Retina (tissue), 1 donor: ENCODE measurements at regions not wholly inside any gene's neighbourhood (a gene's known extent, or its start where the extent isn't known, plus 50 kb on each side); places are given as distances from the start of the nearest gene placed in this dataset.
"Not testable (repeated sequence)": the region's sequence is repeated elsewhere in the genome, so short reads cannot be mapped to it uniquely, and the experiment has no call there.

Source experiments
- DNase-seq: peaks from one replicate; pipeline ENCODE4 v3.0.0-alpha.2; 2016

DNA sequence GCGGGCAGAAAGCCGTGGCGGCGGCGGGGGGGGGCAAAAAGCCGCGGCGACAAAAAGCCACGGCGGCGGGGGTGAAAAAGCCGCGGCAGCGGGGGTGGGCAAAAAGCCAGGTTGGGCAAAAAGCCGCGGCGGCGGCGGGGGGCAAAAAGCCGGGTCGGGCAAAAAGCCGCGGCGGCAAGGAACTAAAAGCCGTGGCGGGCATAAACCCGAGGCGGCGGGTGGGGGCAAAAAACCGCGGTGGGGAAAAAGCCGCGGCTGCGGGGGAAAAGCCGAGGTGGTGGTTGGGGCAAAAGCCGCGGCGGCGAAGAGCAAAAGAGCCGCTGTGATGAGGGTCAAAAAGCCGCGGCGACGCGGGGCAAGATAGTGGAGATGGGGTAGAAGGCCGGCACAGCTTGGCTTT, 1834.2 kb downstream of the FOXD4L5 start:
- not testable (repeated sequence) for DNase-seq

GRCh38 chr9:63425123-63425522, 1859.9 kb downstream of the FOXD4L5 start:
- not testable (repeated sequence) for DNase-seq

DNA sequence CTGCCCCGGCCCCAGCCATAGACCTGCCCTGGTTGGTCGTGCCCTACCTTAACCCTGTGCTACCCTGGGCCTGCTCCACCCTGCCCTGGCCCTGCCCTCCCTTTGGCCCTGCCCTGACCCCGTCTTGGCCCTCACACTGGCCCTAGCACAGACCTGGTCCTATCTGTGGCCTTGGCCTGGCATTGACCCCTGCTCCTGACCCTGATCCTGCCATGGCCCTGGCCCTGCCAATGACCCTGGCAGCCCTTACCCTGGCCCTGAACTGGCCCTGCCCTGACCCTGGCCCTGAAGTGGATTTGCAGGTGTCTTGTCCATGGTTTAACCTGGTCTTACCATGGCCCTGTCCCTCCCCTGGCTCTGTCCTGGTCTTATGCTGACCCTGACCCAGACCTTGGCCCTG, 1894.1 kb downstream of the FOXD4L5 start:
- DNase-seq, result not testable (repeated sequence)

GRCh38 chr9:63385479-63385878, 1899.5 kb downstream of the FOXD4L5 start:
- not testable (repeated sequence) for DNase-seq

GRCh38 chr9:63379864-63380263, 1905.1 kb downstream of the FOXD4L5 start:
- not testable (repeated sequence) for DNase-seq

DNA sequence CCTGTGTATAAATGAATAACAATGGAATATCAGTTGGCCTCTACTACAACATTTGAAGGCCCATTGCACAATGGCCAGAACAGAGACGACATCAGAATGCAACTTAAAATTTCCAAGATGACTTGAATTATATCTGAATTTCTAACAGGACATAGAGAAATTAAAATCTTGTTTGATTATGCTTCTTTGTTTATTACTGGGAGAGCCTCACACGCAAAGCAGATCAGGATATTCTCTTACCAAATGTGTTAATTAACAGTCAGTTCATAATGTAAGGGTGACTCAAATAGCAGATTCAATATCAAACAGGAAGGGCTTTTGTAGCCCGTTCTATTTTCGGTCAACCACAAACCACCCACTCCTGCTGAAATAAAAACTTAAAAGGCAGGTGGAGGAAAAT, 1930.8 kb downstream of the FOXD4L5 start:
- not testable (repeated sequence) for DNase-seq

DNA sequence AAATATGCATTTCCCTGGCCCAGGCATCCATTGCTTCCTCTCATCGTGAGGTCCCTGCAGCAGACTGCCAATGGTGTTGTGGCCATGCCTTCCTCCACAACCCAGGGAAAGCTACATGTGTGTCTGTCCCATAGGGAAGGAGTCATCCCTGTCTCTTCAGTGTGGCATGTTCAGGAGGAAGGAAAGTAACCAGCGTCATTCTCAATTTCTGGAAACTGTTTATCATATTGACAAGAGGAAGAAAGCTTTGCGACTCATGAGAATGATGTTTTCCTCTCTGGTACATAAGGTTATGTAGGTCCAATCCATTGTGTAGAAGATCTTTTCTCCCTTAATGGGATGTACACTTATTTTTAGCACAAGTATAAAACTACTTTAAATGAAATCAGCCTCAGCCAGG, 1937.7 kb downstream of the FOXD4L5 start:
- not testable (repeated sequence) for DNase-seq

- DNase-seq, result peak; percentile 3
These were observed 1938.5 kb downstream of the FOXD4L5 start for GRCh38 chr9:63346310-63347048.

DNA sequence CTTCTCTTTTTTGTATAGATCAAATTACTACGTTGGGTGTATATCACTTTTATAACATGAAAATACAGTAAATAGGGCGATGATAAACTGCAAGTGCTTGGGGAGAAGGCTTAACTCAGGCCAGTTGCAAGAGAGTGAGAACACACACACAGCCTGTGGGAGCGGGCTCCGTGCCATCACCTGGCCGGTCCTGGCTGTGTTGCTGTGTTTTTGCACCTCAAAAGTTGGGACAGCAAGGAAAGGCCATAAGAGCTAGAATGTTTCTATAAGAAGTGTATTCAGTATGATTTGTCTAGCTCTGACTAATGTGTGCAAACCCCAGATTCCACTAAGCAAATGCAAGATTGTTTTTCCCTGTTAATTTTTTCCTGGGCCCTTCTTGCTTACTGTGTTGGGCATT, 1940.6 kb downstream of the FOXD4L5 start:
- not testable (repeated sequence) for DNase-seq

GRCh38 chr9:63342528-63342927, 1942.5 kb downstream of the FOXD4L5 start:
- not testable (repeated sequence) for DNase-seq

GRCh38 chr9:63337899-63338604, 1947.0 kb downstream of the FOXD4L5 start:
- not testable (repeated sequence) for DNase-seq

DNA sequence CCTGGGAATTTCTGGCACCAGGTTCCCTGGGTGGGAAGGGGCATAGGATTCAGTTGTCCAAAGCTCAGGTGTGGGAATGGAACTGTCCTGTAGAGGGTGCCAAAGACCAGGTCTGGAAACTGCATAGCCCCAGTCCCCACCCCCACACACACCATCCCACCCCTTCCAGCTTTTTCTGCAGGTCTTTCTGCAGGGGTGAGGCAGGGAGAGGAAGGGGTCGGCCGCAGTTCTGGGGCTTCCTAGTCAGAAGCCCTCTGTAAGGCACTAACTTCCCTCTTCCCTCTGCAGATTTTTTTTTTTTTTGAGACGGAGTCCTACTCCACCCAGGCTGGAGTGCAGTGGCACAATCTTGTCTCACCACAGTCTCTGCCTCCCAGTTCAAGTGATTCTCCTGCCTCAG, 1949.7 kb downstream of the FOXD4L5 start:
- DNase-seq, result not testable (repeated sequence)

DNA sequence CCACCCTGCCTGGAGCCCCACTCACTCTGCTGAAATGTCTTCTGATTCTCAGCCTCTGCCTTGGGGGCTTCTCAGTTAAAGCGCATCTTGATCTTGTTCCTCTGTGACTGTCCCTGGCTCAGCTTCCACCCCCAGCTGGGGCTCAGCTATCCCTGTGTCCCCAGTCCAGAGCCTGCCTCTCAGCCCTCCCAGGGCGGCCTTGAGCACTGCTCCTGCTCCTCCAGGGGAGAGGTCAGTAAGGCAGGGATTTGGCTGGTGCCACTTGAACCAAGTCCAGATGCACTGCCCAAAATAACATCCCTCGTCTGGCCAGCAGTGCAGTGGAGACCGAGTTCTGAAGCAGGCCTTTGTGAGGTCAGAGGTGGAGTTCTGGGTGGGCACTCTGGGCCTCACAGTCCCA, 1950.8 kb downstream of the FOXD4L5 start:
- not testable (repeated sequence) for DNase-seq

DNA sequence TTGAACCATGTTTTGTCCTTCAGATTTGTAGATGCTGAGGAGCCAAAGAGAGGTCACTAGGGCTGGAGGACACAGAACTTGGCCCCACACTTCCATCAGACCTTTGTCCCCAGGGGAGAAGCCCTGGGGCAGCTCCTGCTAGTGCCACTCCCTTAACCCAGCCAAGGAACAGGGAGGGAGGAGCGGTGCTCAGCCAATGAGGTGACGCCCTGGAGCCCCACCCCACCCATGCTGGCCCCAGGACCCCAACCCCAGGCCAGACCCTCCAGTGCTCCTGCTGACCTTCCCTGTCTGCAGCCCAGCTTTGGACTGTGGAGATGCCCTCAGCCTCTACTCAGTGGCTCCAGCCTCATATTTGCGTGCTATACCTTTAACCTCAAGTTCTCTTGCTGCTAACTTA, 1951.9 kb downstream of the FOXD4L5 start:
- DNase-seq, result not testable (repeated sequence)

- DNase-seq, result not testable (repeated sequence)
These were observed 1956.7 kb downstream of the FOXD4L5 start for GRCh38 chr9:63328313-63328712.

- DNase-seq, result not testable (repeated sequence)
These were observed 1957.8 kb downstream of the FOXD4L5 start for GRCh38 chr9:63327211-63327610.

GRCh38 chr9:63326665-63327064, 1958.3 kb downstream of the FOXD4L5 start:
- DNase-seq, result not testable (repeated sequence)

DNA sequence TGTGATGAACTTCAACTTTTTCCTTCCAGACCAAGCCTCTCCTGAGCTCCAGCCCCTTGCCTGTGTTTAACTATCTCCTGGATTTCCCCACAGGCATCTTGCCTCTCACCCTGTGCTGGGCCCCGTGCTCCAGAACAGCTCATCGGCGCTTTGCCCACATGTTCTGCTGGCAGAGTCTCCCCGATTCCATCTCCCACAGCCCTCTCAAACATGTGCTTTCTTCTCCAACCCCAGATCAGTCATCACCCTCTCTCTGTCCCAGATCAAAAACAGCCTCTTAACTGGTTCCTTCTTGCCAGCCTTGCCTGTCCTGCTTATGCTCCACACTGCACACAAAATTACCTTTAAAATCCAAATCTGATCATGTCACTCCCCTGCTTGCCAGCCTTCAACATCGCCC, 1959.3 kb downstream of the FOXD4L5 start:
- not testable (repeated sequence) for DNase-seq

DNA sequence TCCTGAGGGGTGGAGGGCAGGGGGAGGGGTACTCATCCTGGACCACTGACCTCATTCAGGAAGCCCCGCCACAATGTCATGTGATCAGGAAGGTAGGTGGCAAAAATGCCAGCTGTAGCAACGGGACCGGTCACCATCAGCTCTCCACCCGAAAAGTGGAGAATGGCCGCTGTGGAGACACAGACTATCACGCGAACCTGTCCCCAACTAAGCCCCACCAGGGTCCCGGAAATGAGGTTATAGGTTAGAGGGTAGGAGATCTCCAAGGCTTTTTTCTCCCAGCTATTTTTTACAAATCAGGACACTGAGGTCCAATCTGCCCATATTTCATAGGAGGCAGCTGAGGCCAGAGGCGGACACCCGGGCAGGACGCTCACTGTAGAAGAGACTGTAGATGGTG, 1966.9 kb downstream of the FOXD4L5 start:
- DNase-seq, result not testable (repeated sequence)

DNA sequence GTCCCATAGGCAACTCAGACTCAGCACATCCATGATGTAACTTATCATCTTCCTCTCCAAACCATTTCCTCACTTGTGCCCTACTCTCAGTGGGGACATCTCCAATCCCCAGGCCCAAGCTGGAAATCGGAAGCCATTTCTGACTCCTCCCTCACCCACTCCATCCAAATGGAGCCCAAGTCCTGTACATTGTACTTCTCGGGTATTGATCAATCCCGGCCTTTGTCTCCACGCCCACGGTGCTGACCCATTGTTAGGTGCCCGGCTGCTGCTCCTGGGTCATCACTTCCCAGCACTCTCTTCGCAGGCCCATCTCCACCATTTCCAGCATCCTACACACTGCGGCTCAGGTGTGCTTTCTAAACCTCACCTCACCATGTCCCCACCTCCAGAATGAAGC, 1969.6 kb downstream of the FOXD4L5 start:
- not testable (repeated sequence) for DNase-seq

- not testable (repeated sequence) for DNase-seq
These were observed 1988.2 kb downstream of the FOXD4L5 start for GRCh38 chr9:63296848-63297247.

DNA sequence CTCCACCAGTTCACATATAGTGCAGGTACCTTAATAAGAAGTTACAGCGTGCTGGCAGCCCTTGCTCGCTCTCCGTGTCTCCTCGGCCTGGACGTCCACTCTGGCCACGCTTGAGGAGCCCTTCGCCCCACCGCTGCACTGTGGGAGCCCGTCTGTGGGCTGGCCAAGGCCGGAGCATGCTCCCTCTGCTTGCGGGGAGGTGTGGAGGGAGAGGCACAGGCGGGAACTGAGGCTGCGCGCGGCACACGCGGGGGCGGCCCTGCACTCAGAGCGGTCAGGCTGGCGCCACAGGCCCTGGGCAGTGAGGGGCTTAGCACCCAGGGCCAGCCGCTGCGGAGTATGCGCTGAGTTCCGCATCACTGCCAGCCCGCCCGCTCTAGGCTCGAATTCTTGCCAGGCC, 1988.6 kb downstream of the FOXD4L5 start:
- DNase-seq, result not testable (repeated sequence)

GRCh38 chr9:63289971-63290370, 1995.0 kb downstream of the FOXD4L5 start:
- not testable (repeated sequence) for DNase-seq
